ENCODE measurements at regions not wholly inside any gene's neighbourhood (a gene's known extent, or its start where the extent isn't known, plus 50 kb on each side); places are given as distances from the start of the nearest gene placed in this dataset.
"Not testable (repeated sequence)": the region's sequence is repeated elsewhere in the genome, so short reads cannot be mapped to it uniquely, and the experiment has no call there.

GRCh38 chr11:57057561-57057960 lies 68.8 kb downstream of the OR5AK2 start:
- intact Hi-C loops (cut with DNase I) = no loop called here
- TF ChIP-seq POLR2A (IDR thresholded peaks at IDR 0.05; ENCODE audit: low read depth) (no peak), EP300 (IDR thresholded peaks at IDR 0.05) (no peak), POLR2AphosphoS5 (IDR thresholded peaks at IDR 0.05) (no peak)
- no peak overlapping the region for H3K4me3 ChIP-seq
- peaks cover 0 to 12% (median 5%) of the 10 kb centered on the region in 4 donors for H3K9me3 ChIP-seq
- H3K4me1 ChIP-seq = no peaks in the 10 kb centered on the region
- no peak overlapping the region for H3K27ac ChIP-seq (replicated peaks in 1 of 4)
- no peaks in the 10 kb centered on the region for H3K27me3 ChIP-seq
- no peaks in the 10 kb centered on the region for H3K36me3 ChIP-seq
- no peak for DNase-seq (ENCODE audit: extremely low spot score)

- peaks cover 0 to 21% (median 9%) of the 10 kb centered on the region in 4 donors for H3K9me3 ChIP-seq
- H3K4me3 ChIP-seq; H3K4me1 ChIP-seq; H3K36me3 ChIP-seq; H3K27me3 ChIP-seq; DNase-seq (ENCODE audit: extremely low spot score); H3K27ac ChIP-seq (replicated peaks in 1 of 4); intact Hi-C loops (cut with DNase I): not testable (repeated sequence)
- 94% methylated on average over 7 of the region's 7 CpGs for WGBS
Observed at GRCh38 chr11:57062957-57063356, 74.2 kb downstream of the OR5AK2 start.

GRCh38 chr11:57069942-57070341 lies 81.2 kb downstream of the OR5AK2 start:
- no peak for DNase-seq (ENCODE audit: extremely low spot score)
- TF ChIP-seq EP300 (IDR thresholded peaks at IDR 0.05) (no peak), POLR2AphosphoS5 (IDR thresholded peaks at IDR 0.05) (no peak), CTCF (IDR thresholded peaks at IDR 0.05) (no peak), POLR2A (IDR thresholded peaks at IDR 0.05; ENCODE audit: low read depth) (no peak)
- Histone ChIP-seq H3K27ac (replicated peaks in 1 of 4) (no peak overlapping the region), H3K27me3 (no peaks in the 10 kb centered on the region), H3K9me3 (no peaks in the 10 kb centered on the region), H3K4me3 (no peak overlapping the region), H3K36me3 (no peaks in the 10 kb centered on the region), H3K4me1 (peaks cover 0 to 15% (median 3%) of the 10 kb centered on the region in 4 donors)
- intact Hi-C loops (cut with DNase I) = no loop called here
- WGBS = 94% methylated on average over 1 of the region's 1 CpG

GRCh38 chr11:57071829-57072228 lies 83.1 kb downstream of the OR5AK2 start:
- Histone ChIP-seq H3K27me3 (no peaks in the 10 kb centered on the region), H3K36me3 (no peaks in the 10 kb centered on the region), H3K27ac (replicated peaks in 1 of 4) (peak overlapping the region in 2 of 4 donors; percentile 34 to 58), H3K4me3 (no peak overlapping the region), H3K4me1 (peaks cover 0 to 15% (median 3%) of the 10 kb centered on the region in 4 donors), H3K9me3 (no peaks in the 10 kb centered on the region)
- TF ChIP-seq CTCF (IDR thresholded peaks at IDR 0.05) = no peak
- no peak for TF ChIP-seq EP300 (IDR thresholded peaks at IDR 0.05)
- no peak for TF ChIP-seq POLR2A (IDR thresholded peaks at IDR 0.05; ENCODE audit: low read depth)
- TF ChIP-seq POLR2AphosphoS5 (IDR thresholded peaks at IDR 0.05) = no peak
- intact Hi-C loops (cut with DNase I) = no loop called here
- no peak for DNase-seq (ENCODE audit: extremely low spot score)

GRCh38 chr11:57072640-57073039 lies 83.9 kb downstream of the OR5AK2 start:
- H3K27me3 ChIP-seq = no peaks in the 10 kb centered on the region
- H3K36me3 ChIP-seq = no peaks in the 10 kb centered on the region
- TF ChIP-seq POLR2A (IDR thresholded peaks at IDR 0.05; ENCODE audit: low read depth) (no peak), CTCF (IDR thresholded peaks at IDR 0.05) (no peak), POLR2AphosphoS5 (IDR thresholded peaks at IDR 0.05) (no peak), EP300 (IDR thresholded peaks at IDR 0.05) (no peak)
- no peak overlapping the region for H3K4me3 ChIP-seq
- intact Hi-C loops (cut with DNase I) = no loop called here
- H3K27ac ChIP-seq (replicated peaks in 1 of 4) = peak overlapping the region in 1 of 4 donors; percentile 58
- peaks cover 0 to 15% (median 3%) of the 10 kb centered on the region in 4 donors for H3K4me1 ChIP-seq
- H3K9me3 ChIP-seq = no peaks in the 10 kb centered on the region
- DNase-seq (ENCODE audit: extremely low spot score) = no peak

GRCh38 chr11:57073128-57073527 lies 84.4 kb downstream of the OR5AK2 start:
- 91% methylated on average over 3 of the region's 3 CpGs for WGBS
- H3K27ac ChIP-seq (replicated peaks in 1 of 4) = no peak overlapping the region
- H3K36me3 ChIP-seq = no peaks in the 10 kb centered on the region

More at GRCh38 chr11:57073128-57073527, 84.4 kb downstream of the OR5AK2 start:
- H3K9me3 ChIP-seq = no peaks in the 10 kb centered on the region
- H3K27me3 ChIP-seq = no peaks in the 10 kb centered on the region
- no peak overlapping the region for H3K4me3 ChIP-seq
- no peak for TF ChIP-seq POLR2A (IDR thresholded peaks at IDR 0.05; ENCODE audit: low read depth)
- H3K4me1 ChIP-seq = peaks cover 0 to 15% (median 3%) of the 10 kb centered on the region in 4 donors
- DNase-seq (ENCODE audit: extremely low spot score) = no peak
- intact Hi-C loops (cut with DNase I) = no loop called here
